H9 (cell line): ENCODE measurements at regions not wholly inside any gene's neighbourhood (a gene's known extent, or its start where the extent isn't known, plus 50 kb on each side); places are given as distances from the start of the nearest gene placed in this dataset.

ENCODE experiments used
- DNase-seq: peaks from one replicate; pipeline ENCODE4 v3.0.0-alpha.2; 2017
- H2AFZ ChIP-seq: one replicate; pipeline ENCODE4 v1.6.1; 2013; ENCODE audit warnings: mild to moderate bottlenecking, low read length, control low read depth, moderate library complexity
- H2AK5ac ChIP-seq: 2 replicates; pipeline ENCODE4 v1.6.1; 2013; ENCODE audit warnings: low read length, control low read depth, mixed read lengths; ENCODE audit not compliant: insufficient read length
- H2BK120ac ChIP-seq: one replicate; pipeline ENCODE4 v1.6.1; 2013; ENCODE audit warnings: low read depth, mild to moderate bottlenecking, low read length, control low read depth, inconsistent platforms; ENCODE audit not compliant: poor library complexity, severe bottlenecking
- H2BK12ac ChIP-seq: 2 replicates; pipeline ENCODE4 v1.6.1; 2013; ENCODE audit warnings: low read length, control low read depth, mixed read lengths, low read depth; ENCODE audit not compliant: insufficient read length
- H2BK15ac ChIP-seq: 2 replicates; pipeline ENCODE4 v1.6.1; 2013; ENCODE audit warnings: low read depth, low read length, control low read depth
- H2BK20ac ChIP-seq: one replicate; pipeline ENCODE4 v1.6.1; 2013; ENCODE audit warnings: low read depth, mild to moderate bottlenecking, low read length, control low read depth, inconsistent platforms; ENCODE audit not compliant: poor library complexity, severe bottlenecking
- H2BK5ac ChIP-seq: 2 replicates; pipeline ENCODE4 v1.6.1; 2013; ENCODE audit warnings: low read length, control low read depth, mixed read lengths; ENCODE audit not compliant: insufficient read length
- H3K14ac ChIP-seq: 2 replicates; pipeline ENCODE4 v1.6.1; 2013; ENCODE audit warnings: low read length, control low read depth; ENCODE audit not compliant: insufficient read depth
- H3K18ac ChIP-seq: 2 replicates; pipeline ENCODE4 v1.6.1; 2013; ENCODE audit warnings: low read depth, mild to moderate bottlenecking, mixed read lengths, low read length, control low read depth; ENCODE audit not compliant: insufficient read length
- H3K23ac ChIP-seq: 2 replicates; pipeline ENCODE4 v1.6.1; 2013; ENCODE audit warnings: low read length, control low read depth, mixed read lengths, low read depth; ENCODE audit not compliant: insufficient read length
- H3K23me2 ChIP-seq: 2 replicates; pipeline ENCODE4 v1.6.1; 2013; ENCODE audit warnings: low read depth, mild to moderate bottlenecking, mixed read lengths, low read length, control low read depth; ENCODE audit not compliant: insufficient read length, poor library complexity, severe bottlenecking
- H3K27ac ChIP-seq: 2 replicates; pipeline ENCODE4 v1.5.1; 2013; ENCODE audit warnings: low read length, control low read depth, mixed read lengths, low read depth; ENCODE audit not compliant: insufficient read length
- H3K27me3 ChIP-seq: 2 replicates; pipeline ENCODE4 v1.6.1; 2013; ENCODE audit warnings: low read length, control low read depth, inconsistent platforms; ENCODE audit not compliant: insufficient read depth
- H3K4ac ChIP-seq: 2 replicates; pipeline ENCODE4 v1.6.1; 2013; ENCODE audit warnings: low read depth, mild to moderate bottlenecking, control low read depth, inconsistent platforms, low read length, moderate library complexity
- H3K4me1 ChIP-seq: 2 replicates; pipeline ENCODE4 v1.6.1; 2013; ENCODE audit warnings: low read length, control low read depth, inconsistent platforms; ENCODE audit not compliant: insufficient read depth
- H3K4me2 ChIP-seq: 2 replicates; pipeline ENCODE4 v1.6.1; 2013; ENCODE audit warnings: low read length, control low read depth, mixed read lengths; ENCODE audit not compliant: insufficient read length, insufficient read depth
- H3K56ac ChIP-seq: 2 replicates; pipeline ENCODE4 v1.6.1; 2013; ENCODE audit warnings: low read depth, mild to moderate bottlenecking, mixed read lengths, low read length, control low read depth; ENCODE audit not compliant: insufficient read length
- H3K79me1 ChIP-seq: 2 replicates; pipeline ENCODE4 v1.6.1; 2013; ENCODE audit warnings: low read depth, mild to moderate bottlenecking, moderate library complexity, low read length, control low read depth, inconsistent platforms; ENCODE audit not compliant: insufficient read depth, poor library complexity, severe bottlenecking
- H3K79me2 ChIP-seq: 2 replicates; pipeline ENCODE4 v1.6.1; 2013; ENCODE audit warnings: low read length, control low read depth, inconsistent platforms; ENCODE audit not compliant: insufficient read depth
- H3K9ac ChIP-seq: 2 replicates; pipeline ENCODE4 v1.6.1; 2013; ENCODE audit warnings: low read length, control low read depth, mixed read lengths; ENCODE audit not compliant: insufficient read length; ENCODE audit errors: extremely low read depth
- H3K9me3 ChIP-seq: one replicate; pipeline ENCODE4 v1.6.1; 2013; ENCODE audit warnings: low read depth, low read length, inconsistent platforms; ENCODE audit not compliant: control insufficient read depth
- H3T11ph ChIP-seq: one replicate; pipeline ENCODE4 v1.6.1; 2013; ENCODE audit warnings: mild to moderate bottlenecking, low read length, control low read depth, inconsistent platforms
- H4K20me1 ChIP-seq: one replicate; pipeline ENCODE4 v1.6.1; 2013; ENCODE audit not compliant: control insufficient read depth, insufficient read length, insufficient read depth
- H4K5ac ChIP-seq: 2 replicates; pipeline ENCODE4 v1.6.1; 2013; ENCODE audit warnings: low read depth, mild to moderate bottlenecking, mixed read lengths, low read length, control low read depth; ENCODE audit not compliant: insufficient read length
- H4K8ac ChIP-seq: replicated peaks from 2 replicates; pipeline ENCODE4 v1.6.1; 2013; ENCODE audit warnings: low read length, control low read depth, mixed read lengths, low read depth; ENCODE audit not compliant: insufficient read length
- H4K91ac ChIP-seq: 2 replicates; pipeline ENCODE4 v1.6.1; 2013; ENCODE audit warnings: low read depth, mild to moderate bottlenecking, moderate library complexity, mixed read lengths, low read length, control low read depth; ENCODE audit not compliant: insufficient read length
- H3K27ac Mint-ChIP-seq, 3 experiments: 2 replicates in 2 of 3; 3 replicates in 1 of 3; pipeline ENCODE4 v1.8.0; 2020 to 2021; ENCODE audit warnings: mixed read lengths in 3 of 3, mild to moderate bottlenecking in 1 of 3, moderate library complexity in 1 of 3
- H3K27me3 Mint-ChIP-seq: 2 replicates; pipeline ENCODE4 v1.8.0; 2021; ENCODE audit warnings: low read depth, mild to moderate bottlenecking, moderate library complexity, mixed read lengths
- H3K36me3 Mint-ChIP-seq, 3 experiments: 2 replicates in 2 of 3; 3 replicates in 1 of 3; pipeline ENCODE4 v1.8.0; 2020 to 2021; ENCODE audit warnings: low read depth in 3 of 3, mixed read lengths in 3 of 3; ENCODE audit not compliant: insufficient read depth in 1 of 3
- H3K4me1 Mint-ChIP-seq, 2 experiments: 2 replicates each; pipeline ENCODE4 v1.8.0; 2020; ENCODE audit warnings: mixed read lengths in 2 of 2
- H3K4me3 Mint-ChIP-seq, 2 experiments: 2 replicates in 1 of 2; 3 replicates in 1 of 2; pipeline ENCODE4 v1.8.0; 2020 to 2021; ENCODE audit warnings: mild to moderate bottlenecking in 2 of 2, mixed read lengths in 2 of 2, moderate library complexity in 1 of 2
- H3K9me3 Mint-ChIP-seq, 2 experiments: 2 replicates in 1 of 2; 3 replicates in 1 of 2; pipeline ENCODE4 v1.8.0; 2020; ENCODE audit warnings: mild to moderate bottlenecking in 2 of 2, mixed read lengths in 2 of 2, moderate library complexity in 1 of 2
- CTCF ChIP-seq: fragments of 200-600 bp; sonication (generic); conservative IDR thresholded peaks from 3 replicates; pipeline ENCODE4 v1.8.0; 2021; ENCODE audit warnings: antibody characterized with exemption, mild to moderate bottlenecking
- WGBS: extraction: QIAGEN DNeasy Blood & Tissue Kit; methylation state at CpG from one replicate; pipeline ENCODE4 v1.1.7; 2013; ENCODE audit warnings: missing lambda C conversion rate, low lambda C conversion rate, mixed read lengths; ENCODE audit not compliant: insufficient read length; ENCODE audit errors: extremely low coverage; 5-methylcytosine and 5-hydroxymethylcytosine counted together

DNA sequence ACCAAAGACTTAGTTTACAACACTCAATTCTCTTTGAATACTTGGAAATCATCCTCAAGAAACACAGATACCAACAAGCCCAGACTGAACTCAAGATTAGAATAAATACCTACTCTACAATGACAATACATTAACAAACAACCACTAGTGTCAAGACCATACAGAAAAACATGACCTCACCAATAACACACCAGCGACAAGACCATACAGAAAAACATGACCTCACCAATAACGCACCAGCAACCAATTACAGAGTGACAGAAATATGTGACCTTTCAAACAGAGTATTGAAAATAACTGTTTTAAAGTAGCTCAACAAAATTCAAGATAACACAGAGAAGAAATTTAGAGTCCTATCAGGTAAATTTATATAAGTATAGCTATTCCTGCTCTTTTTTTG, 876.0 kb downstream of the EPHA3 start:
- Mint-ChIP-seq H3K36me3 (peaks cover under 1 to 18% (median under 1%) of the 10 kb centered on the region in 3 experiments; a peak in 5 of 7 replicates), H3K27ac (no peak overlapping the region; a peak in 1 of 7 replicates), H3K9me3 (peaks cover 6 to 8% of the 10 kb centered on the region in 2 experiments), H3K4me3 (no peak overlapping the region), H3K27me3 (no peaks in the 10 kb centered on the region), H3K4me1 (0 out of 4 replicates have a peak, but pooled peaks cover 3 to 5% of the 10 kb centered on the region in 2 experiments)
- H3K23ac ChIP-seq = no peak overlapping the region
- no peak overlapping the region for H4K5ac ChIP-seq
- no peak for TF ChIP-seq CTCF
- H2BK5ac ChIP-seq = no peak overlapping the region
- no peak overlapping the region for H2AK5ac ChIP-seq
- H2BK20ac ChIP-seq = no peak overlapping the region
- H2BK120ac ChIP-seq = no peak overlapping the region
- H4K91ac ChIP-seq = no peak overlapping the region
- H3K4ac ChIP-seq = no peak overlapping the region
- no peak overlapping the region for H3K18ac ChIP-seq
- H3K9me3 ChIP-seq = no peaks in the 10 kb centered on the region
- no peak overlapping the region for H2AFZ ChIP-seq
- no peak for DNase-seq
- WGBS = no CpG with 5 or more reads among the region's 2 CpGs
- no peak overlapping the region for H2BK15ac ChIP-seq
- no peaks in the 10 kb centered on the region for H3K79me1 ChIP-seq
- no peaks in the 10 kb centered on the region for H3K23me2 ChIP-seq
- no peaks in the 10 kb centered on the region for H3K79me2 ChIP-seq
- H3K27me3 ChIP-seq = no peaks in the 10 kb centered on the region
- no peak overlapping the region for H3K14ac ChIP-seq
- H3K4me2 ChIP-seq = no peak overlapping the region
- H4K20me1 ChIP-seq = no peaks in the 10 kb centered on the region
- H2BK12ac ChIP-seq = no peak overlapping the region
- no peak overlapping the region for H3K27ac ChIP-seq
- H3K56ac ChIP-seq = no peak overlapping the region
- H3T11ph ChIP-seq = no peak overlapping the region
- no peak overlapping the region for H3K9ac ChIP-seq
- no peak overlapping the region for H4K8ac ChIP-seq
- H3K4me1 ChIP-seq = no peaks in the 10 kb centered on the region
